Transverse colon (tissue), 4 donors: ENCODE measurements at regions not wholly inside any gene's neighbourhood (a gene's known extent, or its start where the extent isn't known, plus 50 kb on each side); places are given as distances from the start of the nearest gene placed in this dataset.

Experiments
- DNase-seq: peaks from one replicate; pipeline ENCODE4 v3.0.0-alpha.2; 2019
- H3K27ac ChIP-seq, 4 donors: fragments of 200-600 bp; sonication (generic); 2 replicates each; pipeline ENCODE4 v1.5.1; 2016 to 2018; ENCODE audit warnings: inconsistent platforms in 4 of 4
- H3K27me3 ChIP-seq: fragments of 200-600 bp; sonication (generic); 2 replicates; pipeline ENCODE4 v1.5.1; 2017; ENCODE audit warnings: inconsistent platforms
- H3K36me3 ChIP-seq, 4 donors: fragments of 200-600 bp; sonication (generic); 2 replicates each; pipeline ENCODE4 v1.5.1; 2017 to 2019; ENCODE audit warnings: inconsistent platforms in 4 of 4
- H3K4me1 ChIP-seq, 4 donors: fragments of 200-600 bp; sonication (generic); 2 replicates each; pipeline ENCODE4 v1.5.1; 2017 to 2020; ENCODE audit warnings: inconsistent platforms in 4 of 4
- H3K4me3 ChIP-seq, 4 donors: fragments of 200-600 bp; sonication (generic); 1 replicate in 1 of 4; 2 replicates in 3 of 4; pipeline versions ENCODE4 v1.5.1 to v1.6.1; 2017 to 2019; ENCODE audit warnings: inconsistent platforms in 4 of 4
- H3K9me3 ChIP-seq, 2 donors: fragments of 200-600 bp; sonication (generic); 2 replicates each; pipeline ENCODE4 v1.5.1; 2017 to 2019; ENCODE audit warnings: inconsistent platforms in 2 of 2
- EP300 ChIP-seq: sonication (generic); formaldehyde crosslinking; IDR thresholded peaks from one replicate; pipeline ENCODE4 v1.6.1; 2017; ENCODE audit warnings: antibody characterized with exemption, low read depth
- POLR2AphosphoS5 ChIP-seq, 3 donors: sonication (generic); formaldehyde crosslinking; IDR thresholded peaks; one replicate each; pipeline ENCODE4 v1.6.1; 2016; ENCODE audit warnings: antibody characterized with exemption in 3 of 3
- WGBS, 2 donors: methylation state at CpG; one replicate each; pipeline ENCODE4 v1.1.5; 2018; ENCODE audit warnings: low coverage in 1 of 2; 5-methylcytosine and 5-hydroxymethylcytosine counted together
- in situ Hi-C, 4 donors: fragments of 200-750 bp; cut with MboI; loops; one replicate each; pipeline versions ENCODE4 v1.15.0 to v1.15.1; 2017; ENCODE audit warnings: low sequenced_read_pairs in 3 of 4, low pct_ligation_motif_present in 1 of 4, low pct_unique_long_range_greater_than_20kb in 1 of 4
- intact Hi-C: fragments of 100-400 bp; cut with DNase I; formaldehyde crosslinking; loops from one replicate; pipeline ENCODE4 v1.15.1; 2023; ENCODE audit warnings: low total_unique reads

DNA sequence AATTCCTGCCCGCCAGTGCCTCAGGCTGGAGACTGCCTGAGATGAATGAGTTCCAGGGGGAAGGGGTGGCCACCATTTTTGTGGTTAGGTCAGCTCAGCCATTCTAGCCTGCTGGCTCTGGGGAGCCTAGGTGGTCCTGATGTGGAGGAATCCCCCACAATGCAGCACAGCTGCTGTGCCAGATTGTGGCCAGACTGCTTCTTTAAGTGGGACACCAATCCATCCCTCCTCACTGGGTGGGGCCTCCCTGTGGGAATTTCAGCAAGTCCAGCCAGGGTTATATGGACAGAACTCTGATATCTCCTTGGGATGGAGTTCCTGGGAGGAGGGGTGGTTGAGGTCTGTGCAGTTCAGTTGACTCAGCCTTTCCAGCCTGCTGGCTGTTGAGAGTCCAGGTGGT lies 51.2 kb upstream of the DAP start:
- no peak overlapping the region for H3K27ac ChIP-seq

More for the DNA sequence above, 51.2 kb upstream of the DAP start:
- no peaks in the 10 kb centered on the region for H3K36me3 ChIP-seq
- in situ Hi-C loops (no loop called here), intact Hi-C loops (no loop called here)
- no peaks in the 10 kb centered on the region for H3K27me3 ChIP-seq
- no peak overlapping the region for H3K4me3 ChIP-seq
- no peaks in the 10 kb centered on the region for H3K4me1 ChIP-seq
- no peak for DNase-seq
- H3K9me3 ChIP-seq = no peaks in the 10 kb centered on the region
- 94% methylated on average over 1 of the region's 1 CpG; no CpG with 5 or more reads in 1 of the 2 donors for WGBS, 2 donors
- TF ChIP-seq POLR2AphosphoS5 (IDR thresholded peaks at IDR 0.05) (no peak), EP300 (no peak)
